ENCODE measurements at regions not wholly inside any gene's neighbourhood (a gene's known extent, or its start where the extent isn't known, plus 50 kb on each side); places are given as distances from the start of the nearest gene placed in this dataset.

DNA sequence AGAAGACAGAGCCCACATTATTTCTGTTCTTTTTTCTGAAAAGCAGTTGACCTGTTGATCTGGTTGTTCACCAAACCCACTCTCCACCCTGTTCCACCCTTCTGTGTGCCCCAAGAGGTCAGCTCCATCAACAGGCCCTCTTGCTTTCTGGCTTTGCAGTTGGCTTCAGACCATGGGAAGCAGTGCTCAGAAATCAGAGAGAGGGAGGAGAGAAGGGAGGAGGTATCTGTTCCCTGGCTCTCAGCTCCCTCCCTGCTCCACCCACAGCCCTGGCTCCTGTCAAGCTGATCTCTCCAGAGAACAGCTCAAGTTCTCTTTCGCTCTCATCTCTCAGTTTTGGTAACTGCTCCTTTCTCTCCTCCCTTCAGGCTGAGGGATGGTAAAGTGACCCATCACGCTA, 144.2 kb upstream of the RAI14 start:
- Histone ChIP-seq H3K27ac (ENCODE audit: low read depth in 1 of 2, low read length in 2 of 2) (peak overlapping the region in 1 of 2 donors; percentile 21), H3K9me3 (ENCODE audit: control insufficient read depth, low read length) (no peaks in the 10 kb centered on the region), H3K4me3 (ENCODE audit: low read length in 2 of 2) (no peak overlapping the region), H3K36me3 (ENCODE audit: control insufficient read depth in 1 of 2, insufficient read depth in 2 of 2, low read length in 1 of 2) (no peaks in the 10 kb centered on the region), H3K4me1 (ENCODE audit: control insufficient read depth in 1 of 2, insufficient read depth in 2 of 2, low read length in 2 of 2) (peaks cover 3% of the 10 kb centered on the region in 2 donors), H3K27me3 (ENCODE audit: control insufficient read depth in 1 of 2, insufficient read depth in 2 of 2, low read length in 1 of 2) (no peaks in the 10 kb centered on the region)
- DNase-seq (peak in 1 of 2 donors; percentile 61), ATAC-seq (ENCODE audit: low FRiP score) (peak; percentile 82)
- intact Hi-C loops (cut with DNase I), result no loop called here
- WGBS, 2 donors, result 8 to 18% methylated on average over 2 of the region's 2 CpGs

DNA sequence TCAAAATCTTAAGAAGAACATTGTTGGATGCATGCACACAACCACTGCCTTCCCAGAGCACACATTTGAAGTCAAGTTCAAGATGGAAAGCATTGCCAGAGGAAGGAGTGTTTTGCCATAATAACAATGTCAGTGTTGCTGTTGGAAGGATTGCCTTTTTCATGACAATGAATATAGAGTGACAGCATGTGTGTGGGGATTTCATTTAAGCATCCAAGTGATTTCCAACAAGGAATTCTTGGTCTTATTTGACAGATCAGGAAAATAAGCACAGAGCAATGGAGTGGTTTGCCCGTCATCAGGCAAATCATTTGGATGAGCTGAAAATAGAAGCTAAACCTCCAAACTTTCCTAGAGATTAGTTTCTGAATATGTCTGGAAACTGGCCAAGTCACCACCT, 140.0 kb upstream of the RAI14 start:
- no peak for DNase-seq
- Histone ChIP-seq H3K4me3 (ENCODE audit: low read length in 2 of 2) (no peak overlapping the region), H3K36me3 (ENCODE audit: control insufficient read depth in 1 of 2, insufficient read depth in 2 of 2, low read length in 1 of 2) (no peaks in the 10 kb centered on the region), H3K4me1 (ENCODE audit: control insufficient read depth in 1 of 2, insufficient read depth in 2 of 2, low read length in 2 of 2) (peaks cover 3 to 7% of the 10 kb centered on the region in 2 donors), H3K27me3 (ENCODE audit: control insufficient read depth in 1 of 2, insufficient read depth in 2 of 2, low read length in 1 of 2) (no peaks in the 10 kb centered on the region), H3K9me3 (ENCODE audit: control insufficient read depth, low read length) (no peaks in the 10 kb centered on the region), H3K27ac (ENCODE audit: low read depth in 1 of 2, low read length in 2 of 2) (peak overlapping the region; percentile 46 to 70)
- 61% methylated on average over 1 of the region's 1 CpG for WGBS, 2 donors
- ATAC-seq (ENCODE audit: low FRiP score), result no peak
- intact Hi-C loops (cut with DNase I), result no loop called here

DNA sequence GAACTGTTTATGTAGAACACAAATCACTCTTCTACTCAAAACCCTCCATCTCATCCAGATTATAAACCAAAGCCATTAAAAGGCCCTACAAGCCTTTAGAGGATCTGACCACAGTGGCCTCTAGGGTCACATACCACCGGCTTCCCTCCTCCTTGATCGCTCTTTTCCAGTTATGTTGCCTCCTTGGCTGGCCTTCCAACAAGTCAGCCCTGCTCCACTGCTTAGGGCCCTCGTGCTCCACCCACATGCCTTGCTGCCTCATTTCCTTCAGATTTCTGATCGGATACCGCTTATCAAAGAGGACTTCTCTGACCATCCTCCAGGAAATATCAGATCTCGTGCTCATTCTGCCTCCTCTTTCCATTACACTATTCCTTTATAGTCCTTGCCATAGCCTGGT, 139.4 kb upstream of the RAI14 start:
- WGBS, 2 donors, result 93 to 94% methylated on average over 6 of the region's 6 CpGs
- H3K4me1 ChIP-seq (ENCODE audit: control insufficient read depth in 1 of 2, insufficient read depth in 2 of 2, low read length in 2 of 2), result peaks cover 3 to 7% of the 10 kb centered on the region in 2 donors
- H3K27me3 ChIP-seq (ENCODE audit: control insufficient read depth in 1 of 2, insufficient read depth in 2 of 2, low read length in 1 of 2), result no peaks in the 10 kb centered on the region
- ATAC-seq (ENCODE audit: low FRiP score), result no peak
- H3K36me3 ChIP-seq (ENCODE audit: control insufficient read depth in 1 of 2, insufficient read depth in 2 of 2, low read length in 1 of 2), result no peaks in the 10 kb centered on the region
- intact Hi-C loops (cut with DNase I), result no loop called here
- H3K4me3 ChIP-seq (ENCODE audit: low read length in 2 of 2), result no peak overlapping the region
- no peaks in the 10 kb centered on the region for H3K9me3 ChIP-seq (ENCODE audit: control insufficient read depth, low read length)
- no peak for DNase-seq
- peak overlapping the region; percentile 46 to 76 for H3K27ac ChIP-seq (ENCODE audit: low read depth in 1 of 2, low read length in 2 of 2)

DNA sequence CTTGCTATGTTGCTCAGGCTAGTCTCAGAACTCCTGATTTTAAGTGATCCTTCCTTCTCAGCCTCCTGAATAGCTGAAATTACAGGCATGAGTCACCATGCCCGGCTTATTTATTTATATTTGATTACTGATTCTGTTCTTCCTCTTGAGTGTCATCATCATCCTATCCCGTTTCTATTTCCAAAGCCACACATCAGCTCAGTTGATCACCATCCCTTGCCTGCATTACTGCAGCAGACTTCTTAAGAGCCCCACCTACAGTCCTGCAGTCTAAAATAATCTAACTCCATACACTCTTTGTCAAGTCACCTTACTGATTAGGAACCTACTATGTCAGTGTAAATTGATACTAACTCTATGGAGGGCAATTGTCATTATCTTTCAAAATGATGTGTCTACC, 138.9 kb upstream of the RAI14 start:
- peak overlapping the region; percentile 70 to 76 for H3K27ac ChIP-seq (ENCODE audit: low read depth in 1 of 2, low read length in 2 of 2)

DNA sequence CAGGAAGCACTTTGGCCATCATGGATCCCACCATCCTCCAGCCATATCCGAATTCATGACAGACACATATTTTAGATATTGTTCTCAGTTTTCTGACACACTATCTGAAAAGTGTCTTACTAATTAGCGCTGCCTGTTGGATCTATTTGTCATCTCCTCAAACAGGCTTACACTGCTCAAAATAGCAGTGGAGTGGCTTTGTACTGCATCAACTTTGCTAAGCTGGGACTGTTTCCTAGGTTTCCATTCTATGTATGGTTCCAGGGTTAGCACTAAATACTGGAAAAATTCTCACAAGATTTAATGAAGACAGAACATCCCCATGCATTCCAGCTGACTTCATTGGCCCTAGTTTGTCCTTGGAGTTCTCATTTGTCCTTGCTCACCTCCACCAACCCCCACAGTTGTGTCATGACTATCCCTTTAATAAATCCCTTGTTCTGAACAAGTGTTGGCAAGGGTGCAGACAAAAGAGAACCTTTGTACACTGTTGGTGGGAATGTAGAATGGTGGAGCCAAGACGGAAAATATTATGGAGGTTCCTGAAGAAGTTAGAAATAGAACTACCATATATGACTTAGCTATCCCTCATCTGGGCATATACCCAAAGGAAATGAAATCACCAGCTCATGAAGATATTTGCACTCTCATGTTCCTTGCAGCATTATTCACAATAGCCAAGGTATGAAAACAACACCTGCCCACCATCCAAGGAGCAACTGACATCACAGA, 136.5 kb upstream of the RAI14 start:
- peak; percentile 72 for ATAC-seq (ENCODE audit: low FRiP score)
- intact Hi-C loops (cut with DNase I), result loop anchor here (5.0 to 10.0 kb wide), 7 partner anchors 32 to 378 kb away; partner anchors contain the start of gene TTC23L (in 1 of the 2)
- WGBS, 2 donors, result 6 to 7% methylated on average over 3 of the region's 3 CpGs
- no peak overlapping the region for H3K4me3 ChIP-seq (ENCODE audit: low read length in 2 of 2)
- H3K36me3 ChIP-seq (ENCODE audit: control insufficient read depth in 1 of 2, insufficient read depth in 2 of 2, low read length in 1 of 2), result no peaks in the 10 kb centered on the region
- H3K4me1 ChIP-seq (ENCODE audit: control insufficient read depth in 1 of 2, insufficient read depth in 2 of 2, low read length in 2 of 2), result peaks cover 5 to 10% of the 10 kb centered on the region in 2 donors
- H3K27ac ChIP-seq (ENCODE audit: low read depth in 1 of 2, low read length in 2 of 2), result peak overlapping the region; percentile 89 to 96
- H3K9me3 ChIP-seq (ENCODE audit: control insufficient read depth, low read length), result no peaks in the 10 kb centered on the region
- no peaks in the 10 kb centered on the region for H3K27me3 ChIP-seq (ENCODE audit: control insufficient read depth in 1 of 2, insufficient read depth in 2 of 2, low read length in 1 of 2)
- DNase-seq, result no peak

More for the DNA sequence above, 138.9 kb upstream of the RAI14 start:
- intact Hi-C loops (cut with DNase I), result no loop called here
- no peak for ATAC-seq (ENCODE audit: low FRiP score)
- H3K36me3 ChIP-seq (ENCODE audit: control insufficient read depth in 1 of 2, insufficient read depth in 2 of 2, low read length in 1 of 2), result no peaks in the 10 kb centered on the region
- peaks cover 3 to 7% of the 10 kb centered on the region in 2 donors for H3K4me1 ChIP-seq (ENCODE audit: control insufficient read depth in 1 of 2, insufficient read depth in 2 of 2, low read length in 2 of 2)
- H3K9me3 ChIP-seq (ENCODE audit: control insufficient read depth, low read length), result no peaks in the 10 kb centered on the region
- no peak overlapping the region for H3K4me3 ChIP-seq (ENCODE audit: low read length in 2 of 2)
- no peak for DNase-seq
- H3K27me3 ChIP-seq (ENCODE audit: control insufficient read depth in 1 of 2, insufficient read depth in 2 of 2, low read length in 1 of 2), result no peaks in the 10 kb centered on the region
- 24 to 40% methylated on average over 2 of the region's 2 CpGs for WGBS, 2 donors

DNA sequence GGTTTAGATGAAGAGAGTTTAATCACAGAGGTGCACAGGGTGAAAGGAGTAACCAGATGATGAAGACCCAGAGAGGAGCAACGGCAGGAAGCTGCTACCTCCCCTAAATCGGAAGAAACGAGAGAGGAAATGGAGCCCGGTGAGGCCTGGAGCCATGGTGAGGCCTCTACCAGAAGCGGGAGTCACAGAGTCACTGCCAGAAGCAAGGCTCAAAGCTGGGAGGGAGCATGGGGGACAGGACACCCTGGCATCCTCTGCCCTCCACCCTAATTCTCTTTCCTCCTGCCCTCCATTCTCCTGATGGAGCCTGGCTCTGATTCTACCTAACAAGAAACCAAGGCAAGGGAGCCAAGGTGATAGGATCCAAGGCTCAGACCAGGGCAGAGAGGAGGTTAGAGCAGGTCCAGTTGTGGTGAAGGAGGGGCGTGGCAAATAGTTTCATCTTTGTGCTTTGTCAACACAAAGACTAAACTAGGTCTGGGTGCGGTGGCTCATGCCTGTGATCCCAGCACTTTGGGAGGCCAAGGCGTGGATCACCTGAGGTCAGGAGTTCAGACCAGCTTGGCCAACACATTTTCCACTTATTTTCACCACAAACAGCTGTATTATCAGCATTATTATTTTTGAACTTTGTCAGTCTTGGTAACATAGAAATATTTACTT, 134.4 kb upstream of the RAI14 start:
- Histone ChIP-seq H3K9me3 (ENCODE audit: control insufficient read depth, low read length) (no peaks in the 10 kb centered on the region), H3K4me3 (ENCODE audit: low read length in 2 of 2) (no peak overlapping the region), H3K27me3 (ENCODE audit: control insufficient read depth in 1 of 2, insufficient read depth in 2 of 2, low read length in 1 of 2) (no peaks in the 10 kb centered on the region), H3K27ac (ENCODE audit: low read depth in 1 of 2, low read length in 2 of 2) (peak overlapping the region; percentile 4 to 62), H3K4me1 (ENCODE audit: control insufficient read depth in 1 of 2, insufficient read depth in 2 of 2, low read length in 2 of 2) (peaks cover 5 to 10% of the 10 kb centered on the region in 2 donors), H3K36me3 (ENCODE audit: control insufficient read depth in 1 of 2, insufficient read depth in 2 of 2, low read length in 1 of 2) (no peaks in the 10 kb centered on the region)
- no peak for DNase-seq
- WGBS, 2 donors, result 82 to 85% methylated on average over 8 of the region's 8 CpGs
- ATAC-seq (ENCODE audit: low FRiP score), result no peak
- intact Hi-C loops (cut with DNase I), result loop anchor here (2.0 to 10.0 kb wide), 8 partner anchors 34 to 376 kb away; partner anchors contain the start of gene TTC23L (in 1 of the 2)

DNA sequence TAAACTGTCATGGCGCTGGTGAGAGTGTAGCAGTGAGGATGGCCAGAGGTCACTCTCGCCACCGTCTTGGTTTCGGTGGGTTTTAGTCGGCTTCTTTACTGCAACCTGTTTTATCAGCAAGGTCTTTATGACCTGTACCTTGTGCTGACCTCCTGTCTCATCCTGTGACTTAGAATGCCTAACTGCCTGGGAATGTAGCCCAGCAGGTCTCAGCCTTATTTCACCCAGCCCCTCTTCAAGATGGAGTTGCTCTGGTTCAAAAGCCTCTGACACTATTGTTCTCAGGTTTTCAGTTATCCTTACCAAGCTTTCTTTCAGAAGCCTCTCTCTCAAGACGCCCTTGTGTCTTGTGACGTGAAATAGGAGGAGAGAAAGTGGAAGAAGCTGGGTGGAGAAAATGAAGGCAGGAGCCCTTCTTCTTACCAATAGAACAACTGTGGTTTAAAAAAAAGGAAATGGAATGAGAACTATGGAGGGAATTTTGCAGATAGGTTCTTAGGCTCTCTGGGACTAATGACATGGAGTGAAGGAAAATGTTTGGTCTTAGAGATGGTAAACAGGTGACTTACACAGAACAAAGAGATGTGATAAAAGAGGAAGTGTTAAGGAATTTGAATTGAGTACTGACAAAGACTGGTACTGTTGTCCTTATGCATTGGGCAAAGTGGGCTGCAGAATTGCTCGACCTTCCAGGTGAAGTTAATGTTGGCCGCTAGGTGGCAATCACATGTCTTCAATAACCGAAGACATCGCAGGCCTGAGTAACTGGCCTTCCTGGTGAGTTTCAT, 133.3 kb upstream of the RAI14 start:
- Histone ChIP-seq H3K36me3 (ENCODE audit: control insufficient read depth in 1 of 2, insufficient read depth in 2 of 2, low read length in 1 of 2) (no peaks in the 10 kb centered on the region), H3K27me3 (ENCODE audit: control insufficient read depth in 1 of 2, insufficient read depth in 2 of 2, low read length in 1 of 2) (no peaks in the 10 kb centered on the region), H3K9me3 (ENCODE audit: control insufficient read depth, low read length) (no peaks in the 10 kb centered on the region), H3K27ac (ENCODE audit: low read depth in 1 of 2, low read length in 2 of 2) (peak overlapping the region in 1 of 2 donors; percentile 86), H3K4me3 (ENCODE audit: low read length in 2 of 2) (no peak overlapping the region), H3K4me1 (ENCODE audit: control insufficient read depth in 1 of 2, insufficient read depth in 2 of 2, low read length in 2 of 2) (peaks cover 5 to 10% of the 10 kb centered on the region in 2 donors)
- peak; percentile 84 for ATAC-seq (ENCODE audit: low FRiP score)
- peak; percentile 76 to 79 for DNase-seq
- WGBS, 2 donors, result 32 to 36% methylated on average over 11 of the region's 11 CpGs
- intact Hi-C loops (cut with DNase I), result loop anchor here (1.0 to 10.0 kb wide), 9 partner anchors 35 to 376 kb away; partner anchors contain the start of gene TTC23L (in 1 of the 2)

DNA sequence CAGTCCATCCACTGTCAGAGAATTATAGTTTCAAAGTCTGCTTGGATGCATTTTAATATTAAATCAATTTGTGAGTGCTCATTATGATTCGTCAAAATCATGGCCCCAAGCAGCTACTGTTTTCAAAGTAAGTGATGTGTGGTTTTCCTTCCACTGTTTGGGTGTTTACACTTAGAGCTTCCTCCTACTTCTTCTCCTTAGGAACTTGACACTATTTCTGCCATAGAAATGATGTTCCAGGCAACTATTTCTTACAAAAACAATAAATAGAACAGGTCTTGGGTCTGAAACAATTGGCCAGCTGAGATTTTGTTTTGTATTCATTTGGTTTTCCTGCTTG, 132.8 kb upstream of the RAI14 start:
- WGBS, 2 donors, result 3 to 5% methylated on average over 1 of the region's 1 CpG
- peak overlapping the region in 1 of 2 donors; percentile 30 for H3K27ac ChIP-seq (ENCODE audit: low read depth in 1 of 2, low read length in 2 of 2)
- no peaks in the 10 kb centered on the region for H3K27me3 ChIP-seq (ENCODE audit: control insufficient read depth in 1 of 2, insufficient read depth in 2 of 2, low read length in 1 of 2)
- DNase-seq, result no peak
- no peak overlapping the region for H3K4me3 ChIP-seq (ENCODE audit: low read length in 2 of 2)
- peaks cover 5 to 10% of the 10 kb centered on the region in 2 donors for H3K4me1 ChIP-seq (ENCODE audit: control insufficient read depth in 1 of 2, insufficient read depth in 2 of 2, low read length in 2 of 2)
- intact Hi-C loops (cut with DNase I), result loop anchor here (1.0 to 10.0 kb wide), 9 partner anchors 36 to 375 kb away; partner anchors contain the start of gene TTC23L (in 1 of the 2)
- no peak for ATAC-seq (ENCODE audit: low FRiP score)
- no peaks in the 10 kb centered on the region for H3K9me3 ChIP-seq (ENCODE audit: control insufficient read depth, low read length)
- no peaks in the 10 kb centered on the region for H3K36me3 ChIP-seq (ENCODE audit: control insufficient read depth in 1 of 2, insufficient read depth in 2 of 2, low read length in 1 of 2)
